Mammary epithelial cell (primary cell): ENCODE measurements at regions not wholly inside any gene's neighbourhood (a gene's known extent, or its start where the extent isn't known, plus 50 kb on each side); places are given as distances from the start of the nearest gene placed in this dataset.

ENCODE experiments used
- CTCF ChIP-seq, 2 donors: IDR thresholded peaks in 1 of 2; conservative IDR thresholded peaks in 1 of 2; 2 replicates each; pipeline ENCODE4 v1.5.1; 2011 to 2012; ENCODE audit warnings: inconsistent platforms in 2 of 2, low read length in 2 of 2, mild to moderate bottlenecking in 2 of 2, control low read depth in 1 of 2, low read depth in 1 of 2; ENCODE audit not compliant: insufficient read depth in 1 of 2; ENCODE audit errors: extremely low read depth in 1 of 2
- EZH2 ChIP-seq: IDR thresholded peaks from 2 replicates; pipeline ENCODE4 v1.6.1; 2012; ENCODE audit warnings: low read length, inconsistent platforms, borderline replicate concordance

- TF ChIP-seq CTCF (conservative IDR thresholded peaks at IDR 0.05 in 1 of 2, IDR thresholded peaks at IDR 0.05 in 1 of 2; ENCODE audit: extremely low read depth in 1 of 2, insufficient read depth in 1 of 2, low read depth in 1 of 2, low read length in 2 of 2) = no peak
- no peak for TF ChIP-seq EZH2
These were observed 1295.1 kb upstream of the PCDH20 start for GRCh38 chr13:62710787-62711186.
